HEK293T (cell line): ENCODE measurements at regions not wholly inside any gene's neighbourhood (a gene's known extent, or its start where the extent isn't known, plus 50 kb on each side); places are given as distances from the start of the nearest gene placed in this dataset.

ENCODE experiments used
- ARNT ChIP-seq: fragments of 450-650 bp; IDR thresholded peaks from 2 replicates; pipeline ENCODE4 v1.6.1; 2017; ENCODE audit warnings: mild to moderate bottlenecking
- BHLHE40 ChIP-seq: fragments of 450-650 bp; IDR thresholded peaks from 2 replicates; pipeline ENCODE4 v1.6.1; 2016; ENCODE audit warnings: mild to moderate bottlenecking, moderate library complexity, borderline replicate concordance
- ELF4 ChIP-seq: fragments of 450-650 bp; IDR thresholded peaks from 2 replicates; pipeline ENCODE4 v1.6.1; 2017; ENCODE audit warnings: antibody characterized with exemption
- FOXA1 ChIP-seq: fragments of 450-650 bp; IDR thresholded peaks from 2 replicates; pipeline ENCODE4 v1.6.1; 2016; ENCODE audit warnings: mild to moderate bottlenecking
- FOXK2 ChIP-seq: fragments of 450-650 bp; IDR thresholded peaks from 2 replicates; pipeline ENCODE4 v1.6.1; 2016; ENCODE audit warnings: mild to moderate bottlenecking
- FOXM1 ChIP-seq: fragments of 450-650 bp; IDR thresholded peaks from 2 replicates; pipeline ENCODE4 v1.6.1; 2017; ENCODE audit warnings: mild to moderate bottlenecking, borderline replicate concordance
- HDGF ChIP-seq: fragments of 450-650 bp; IDR thresholded peaks from 2 replicates; pipeline ENCODE4 v1.6.1; 2017; ENCODE audit warnings: antibody characterized with exemption, borderline replicate concordance
- L3MBTL2 ChIP-seq: fragments of 450-650 bp; conservative IDR thresholded peaks from 2 replicates; pipeline ENCODE4 v1.6.1; 2016; ENCODE audit warnings: mild to moderate bottlenecking
- NFRKB ChIP-seq: fragments of 450-650 bp; IDR thresholded peaks from 2 replicates; pipeline ENCODE4 v1.6.1; 2016; ENCODE audit warnings: mild to moderate bottlenecking, moderate library complexity
- SP1 ChIP-seq: fragments of 450-650 bp; IDR thresholded peaks from 2 replicates; pipeline ENCODE4 v1.6.1; 2017
- SUZ12 ChIP-seq: fragments of 450-650 bp; IDR thresholded peaks from 2 replicates; pipeline ENCODE4 v1.6.1; 2016; ENCODE audit warnings: mild to moderate bottlenecking
- TARDBP ChIP-seq: fragments of 450-650 bp; IDR thresholded peaks from 2 replicates; pipeline ENCODE4 v1.6.1; 2016
- ZNF384 ChIP-seq: fragments of 450-650 bp; IDR thresholded peaks from 2 replicates; pipeline ENCODE4 v1.6.1; 2016
- TF ChIP-seq, protein P1 (sequence below): fragments of 450-650 bp; IDR thresholded peaks from 2 replicates; pipeline ENCODE4 v1.6.1; 2016

DNA sequence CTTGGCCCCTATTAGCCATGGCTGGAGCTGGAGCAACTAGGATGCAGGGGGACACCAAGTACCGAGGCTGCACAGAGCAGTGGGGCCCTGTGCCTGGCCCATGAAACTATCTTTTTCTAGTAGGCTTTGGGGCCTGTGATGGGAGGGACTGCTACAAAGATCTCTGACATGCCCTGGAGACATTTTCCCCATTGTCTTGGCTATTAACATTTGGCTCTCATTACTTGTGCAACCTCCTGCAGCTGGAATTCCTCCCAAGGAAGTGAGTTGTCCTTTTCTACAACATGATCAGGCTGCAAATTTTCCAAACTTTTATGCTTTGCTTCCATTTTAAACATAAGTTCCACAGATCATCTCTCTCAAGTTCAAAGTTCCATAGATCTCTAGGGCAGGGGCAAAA, 174.7 kb upstream of the ANKFN1 start:
- no peak for TF ChIP-seq FOXM1
- no peak for TF ChIP-seq ELF4
- no peak for TF ChIP-seq SUZ12
- TF ChIP-seq HDGF = no peak
- TF ChIP-seq TARDBP = no peak
- TF ChIP-seq ARNT = no peak
- TF ChIP-seq SP1 = no peak
- no peak for TF ChIP-seq FOXA1
- TF ChIP-seq, protein P1, sequence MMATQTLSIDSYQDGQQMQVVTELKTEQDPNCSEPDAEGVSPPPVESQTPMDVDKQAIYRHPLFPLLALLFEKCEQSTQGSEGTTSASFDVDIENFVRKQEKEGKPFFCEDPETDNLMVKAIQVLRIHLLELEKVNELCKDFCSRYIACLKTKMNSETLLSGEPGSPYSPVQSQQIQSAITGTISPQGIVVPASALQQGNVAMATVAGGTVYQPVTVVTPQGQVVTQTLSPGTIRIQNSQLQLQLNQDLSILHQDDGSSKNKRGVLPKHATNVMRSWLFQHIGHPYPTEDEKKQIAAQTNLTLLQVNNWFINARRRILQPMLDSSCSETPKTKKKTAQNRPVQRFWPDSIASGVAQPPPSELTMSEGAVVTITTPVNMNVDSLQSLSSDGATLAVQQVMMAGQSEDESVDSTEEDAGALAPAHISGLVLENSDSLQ = no peak
- TF ChIP-seq L3MBTL2 = no peak
- TF ChIP-seq BHLHE40 = no peak
- TF ChIP-seq NFRKB = no peak
- TF ChIP-seq FOXK2 = no peak
- TF ChIP-seq ZNF384 = no peak
